Stimulated activated naive B cell treated with anti-CD40 and anti-IgM and Interleukin-4, amounts not matched to agents 10 μg/mL and 1 μg/mL and 100 μg/mL, for 72 hours (primary cell): ENCODE measurements at regions not wholly inside any gene's neighbourhood (a gene's known extent, or its start where the extent isn't known, plus 50 kb on each side); places are given as distances from the start of the nearest gene placed in this dataset.

ENCODE experiments used
- ATAC-seq, 2 donors: fragments of 150-1000 bp; cut with Tn5 transposase; replicated peaks; 2 replicates each; pipeline ENCODE4 v1.10.0; 2021; ENCODE audit warnings: moderate library complexity in 1 of 2
- DNase-seq: peaks from one replicate; pipeline ENCODE4 v3.0.0; 2021
- H3K27ac Mint-ChIP-seq: one replicate; pipeline ENCODE4 v1.8.0; 2022; ENCODE audit warnings: mild to moderate bottlenecking, mixed read lengths
- H3K27me3 Mint-ChIP-seq, 2 donors: one replicate each; pipeline ENCODE4 v1.8.0; 2022; ENCODE audit warnings: mixed read lengths in 2 of 2
- H3K36me3 Mint-ChIP-seq, 2 donors: one replicate each; pipeline ENCODE4 v1.8.0; 2022; ENCODE audit warnings: mixed read lengths in 2 of 2, mild to moderate bottlenecking in 1 of 2
- H3K4me1 Mint-ChIP-seq, 2 donors: one replicate each; pipeline ENCODE4 v1.8.0; 2022; ENCODE audit warnings: mixed read lengths in 2 of 2, mild to moderate bottlenecking in 1 of 2
- H3K4me3 Mint-ChIP-seq, 2 donors: one replicate each; pipeline ENCODE4 v1.8.0; 2022; ENCODE audit warnings: mild to moderate bottlenecking in 2 of 2, mixed read lengths in 2 of 2, moderate library complexity in 1 of 2
- H3K9me3 Mint-ChIP-seq, 2 donors: one replicate each; pipeline ENCODE4 v1.8.0; 2022; ENCODE audit warnings: mixed read lengths in 2 of 2, mild to moderate bottlenecking in 1 of 2

DNA sequence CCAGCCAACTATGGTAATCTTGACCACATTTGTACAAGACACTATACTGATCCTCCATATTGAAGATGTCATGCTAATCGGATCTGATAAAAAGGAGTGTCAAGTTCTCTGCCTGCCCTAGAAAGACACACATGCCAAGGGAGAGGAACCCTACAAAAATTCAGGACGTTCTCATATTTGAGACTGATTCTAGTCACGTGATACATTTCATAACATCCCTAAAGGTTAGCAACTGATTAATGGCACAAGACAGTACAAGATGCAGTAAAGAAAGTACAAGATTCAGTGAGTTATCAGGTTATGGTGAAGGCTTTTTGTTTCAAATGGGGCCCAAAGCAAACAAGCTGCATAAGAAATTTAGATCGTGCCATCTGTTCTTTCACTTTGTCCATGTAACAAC is 190.7 kb upstream of the MOCS1 start:
- peaks cover 0 to 2% of the 10 kb centered on the region in 2 donors for H3K9me3 Mint-ChIP-seq
- DNase-seq (no peak), ATAC-seq (no peak)
- H3K36me3 Mint-ChIP-seq = no peaks in the 10 kb centered on the region
- H3K27me3 Mint-ChIP-seq = peaks cover 10 to 17% of the 10 kb centered on the region in 2 donors
- no peak overlapping the region for H3K4me3 Mint-ChIP-seq
- H3K27ac Mint-ChIP-seq = no peak overlapping the region
- H3K4me1 Mint-ChIP-seq = no peaks in the 10 kb centered on the region

DNA sequence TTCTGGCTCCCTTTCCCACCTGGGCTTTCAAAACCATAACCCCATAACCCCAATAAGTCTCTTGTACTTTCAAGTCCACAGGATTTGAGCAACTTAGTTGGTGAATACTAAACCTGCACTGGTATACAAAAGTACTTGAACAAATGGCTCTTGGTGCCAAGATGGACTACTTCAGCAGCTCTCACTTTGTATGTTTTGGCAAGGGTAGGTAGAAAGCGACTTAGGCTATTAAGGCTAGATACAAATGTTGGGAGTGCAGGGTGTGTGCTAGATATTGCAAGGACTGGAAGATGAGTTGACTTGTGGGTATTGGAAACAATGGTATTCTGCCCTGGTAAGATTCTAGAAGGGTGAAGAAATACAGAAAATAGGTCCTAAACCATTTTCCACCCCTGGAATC is 182.6 kb upstream of the MOCS1 start:
- Mint-ChIP-seq H3K36me3 (no peaks in the 10 kb centered on the region), H3K27me3 (peaks cover 12 to 31% of the 10 kb centered on the region in 2 donors), H3K9me3 (no peaks in the 10 kb centered on the region), H3K27ac (no peak overlapping the region), H3K4me1 (no peaks in the 10 kb centered on the region), H3K4me3 (no peak overlapping the region)
- ATAC-seq (no peak), DNase-seq (no peak)

DNA sequence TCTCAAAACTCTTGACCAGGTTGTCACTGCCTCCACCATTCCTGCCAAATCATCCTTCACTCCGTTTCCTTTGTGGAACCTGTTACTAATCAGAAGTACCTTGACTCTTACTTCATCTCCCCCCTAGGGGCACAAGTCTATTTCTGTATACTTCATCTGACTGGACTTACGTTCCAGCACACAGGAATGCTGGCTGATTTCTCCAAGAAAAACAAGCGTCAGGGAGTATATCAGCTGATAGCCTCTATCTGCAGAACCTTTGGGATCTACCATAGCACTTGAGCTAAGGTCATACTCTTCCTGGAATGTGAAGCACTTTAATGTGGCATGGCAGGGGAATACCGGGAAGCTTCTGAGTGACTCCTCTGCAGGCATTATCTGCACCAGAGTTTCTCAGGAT is 178.1 kb upstream of the MOCS1 start:
- H3K27ac Mint-ChIP-seq = no peak overlapping the region
- ATAC-seq (no peak), DNase-seq (no peak)
- H3K27me3 Mint-ChIP-seq = peaks cover 26 to 33% of the 10 kb centered on the region in 2 donors
- H3K9me3 Mint-ChIP-seq = peaks cover 12 to 14% of the 10 kb centered on the region in 2 donors
- H3K4me1 Mint-ChIP-seq = no peaks in the 10 kb centered on the region
- H3K36me3 Mint-ChIP-seq = no peaks in the 10 kb centered on the region
- H3K4me3 Mint-ChIP-seq = no peak overlapping the region

DNA sequence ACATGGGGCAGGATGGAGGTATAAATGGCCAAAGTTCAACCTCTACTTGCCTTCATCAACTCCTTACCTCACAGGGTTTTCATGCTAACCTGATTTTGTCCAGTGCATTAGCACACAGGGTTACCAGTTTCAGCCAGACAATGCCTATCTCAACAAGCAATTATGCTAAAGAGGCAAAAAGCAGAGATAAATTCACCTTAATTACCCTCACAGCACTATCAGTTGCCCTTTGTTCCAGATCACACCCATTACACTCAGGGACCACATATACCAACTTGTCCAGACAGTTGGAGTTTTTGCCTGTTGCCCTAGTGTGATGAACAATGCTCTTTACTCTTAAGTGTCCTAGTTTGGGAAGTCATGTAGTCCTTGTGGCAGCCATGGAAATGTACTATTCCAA is 174.5 kb upstream of the MOCS1 start:
- no peak overlapping the region for H3K27ac Mint-ChIP-seq
- DNase-seq = no peak
- no peaks in the 10 kb centered on the region for H3K4me1 Mint-ChIP-seq
- no peaks in the 10 kb centered on the region for H3K36me3 Mint-ChIP-seq
- no peak for ATAC-seq
- peaks cover 26% of the 10 kb centered on the region in 2 donors for H3K27me3 Mint-ChIP-seq
- H3K4me3 Mint-ChIP-seq = no peak overlapping the region
- H3K9me3 Mint-ChIP-seq = peaks cover 12 to 14% of the 10 kb centered on the region in 2 donors

DNA sequence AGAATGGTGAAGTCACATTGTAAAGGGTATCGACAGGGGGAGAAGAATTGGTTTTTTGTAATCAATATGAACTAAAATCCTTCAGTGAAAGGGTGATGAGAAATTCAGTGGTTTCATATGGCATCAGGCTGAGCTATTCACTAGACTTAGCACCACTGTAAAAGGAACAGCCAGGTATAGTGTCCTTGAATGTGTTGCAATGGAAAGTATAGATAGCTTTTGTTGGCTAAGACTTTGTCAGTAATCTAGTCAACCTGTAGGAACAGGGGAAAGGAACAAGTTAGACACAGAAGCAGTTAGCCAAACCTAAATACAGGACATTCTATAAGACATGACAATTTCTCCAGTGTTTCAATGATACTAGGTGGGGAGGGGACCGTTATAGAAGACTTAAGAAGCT is 172.6 kb upstream of the MOCS1 start:
- DNase-seq (no peak), ATAC-seq (no peak)
- Mint-ChIP-seq H3K4me1 (no peaks in the 10 kb centered on the region), H3K4me3 (no peak overlapping the region), H3K27ac (no peak overlapping the region), H3K9me3 (peaks cover 12 to 18% of the 10 kb centered on the region in 2 donors), H3K36me3 (no peaks in the 10 kb centered on the region), H3K27me3 (peaks cover 10 to 14% of the 10 kb centered on the region in 2 donors)

DNA sequence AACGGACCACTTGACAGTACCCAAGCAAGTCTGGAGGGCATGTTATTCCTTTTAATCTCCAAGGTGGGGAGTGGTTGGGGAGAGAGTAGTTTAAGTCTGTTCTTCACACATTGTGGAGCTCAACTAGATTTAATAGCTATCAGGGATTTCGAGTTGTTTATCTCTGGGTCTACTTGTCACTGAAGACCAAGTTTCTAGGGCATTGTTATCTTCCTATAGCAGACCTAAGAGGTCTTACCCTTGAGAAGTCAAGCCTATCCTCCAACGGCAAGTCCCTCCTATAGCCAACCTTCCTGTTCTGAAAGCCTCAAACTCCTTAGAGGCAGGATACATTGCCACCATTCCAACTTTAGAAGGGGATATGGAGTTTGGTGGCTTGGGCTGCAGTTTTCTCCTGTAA is 164.5 kb upstream of the MOCS1 start:
- ATAC-seq (no peak), DNase-seq (no peak)
- Mint-ChIP-seq H3K4me1 (no peaks in the 10 kb centered on the region), H3K4me3 (no peak overlapping the region), H3K36me3 (no peaks in the 10 kb centered on the region), H3K27ac (no peak overlapping the region), H3K27me3 (peaks cover 22 to 27% of the 10 kb centered on the region in 2 donors), H3K9me3 (peaks cover 2 to 4% of the 10 kb centered on the region in 2 donors)

DNA sequence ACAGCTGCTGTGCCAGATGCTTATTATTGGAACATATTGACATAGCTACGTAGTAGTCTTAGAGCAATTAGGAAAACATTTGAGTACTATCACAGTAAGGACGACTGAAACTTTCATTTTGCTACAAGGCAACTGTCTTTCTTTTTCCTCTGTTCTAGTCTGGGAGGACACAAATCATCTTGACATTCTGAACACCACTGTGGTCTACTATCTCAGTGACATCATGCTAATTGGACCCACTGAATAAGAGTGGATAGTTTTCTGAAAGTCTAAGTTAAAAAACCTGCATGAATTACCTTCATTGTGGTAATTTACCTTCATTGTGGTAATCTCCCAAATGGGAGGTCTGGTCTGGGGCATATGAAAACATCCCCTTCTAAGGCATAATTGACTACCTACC is 163.3 kb upstream of the MOCS1 start:
- no peak for DNase-seq
- Mint-ChIP-seq H3K27me3 (peaks cover 23 to 27% of the 10 kb centered on the region in 2 donors), H3K27ac (no peak overlapping the region), H3K36me3 (no peaks in the 10 kb centered on the region), H3K4me1 (no peaks in the 10 kb centered on the region), H3K4me3 (no peak overlapping the region), H3K9me3 (peaks cover 2% of the 10 kb centered on the region in 2 donors)
- ATAC-seq = no peak

DNA sequence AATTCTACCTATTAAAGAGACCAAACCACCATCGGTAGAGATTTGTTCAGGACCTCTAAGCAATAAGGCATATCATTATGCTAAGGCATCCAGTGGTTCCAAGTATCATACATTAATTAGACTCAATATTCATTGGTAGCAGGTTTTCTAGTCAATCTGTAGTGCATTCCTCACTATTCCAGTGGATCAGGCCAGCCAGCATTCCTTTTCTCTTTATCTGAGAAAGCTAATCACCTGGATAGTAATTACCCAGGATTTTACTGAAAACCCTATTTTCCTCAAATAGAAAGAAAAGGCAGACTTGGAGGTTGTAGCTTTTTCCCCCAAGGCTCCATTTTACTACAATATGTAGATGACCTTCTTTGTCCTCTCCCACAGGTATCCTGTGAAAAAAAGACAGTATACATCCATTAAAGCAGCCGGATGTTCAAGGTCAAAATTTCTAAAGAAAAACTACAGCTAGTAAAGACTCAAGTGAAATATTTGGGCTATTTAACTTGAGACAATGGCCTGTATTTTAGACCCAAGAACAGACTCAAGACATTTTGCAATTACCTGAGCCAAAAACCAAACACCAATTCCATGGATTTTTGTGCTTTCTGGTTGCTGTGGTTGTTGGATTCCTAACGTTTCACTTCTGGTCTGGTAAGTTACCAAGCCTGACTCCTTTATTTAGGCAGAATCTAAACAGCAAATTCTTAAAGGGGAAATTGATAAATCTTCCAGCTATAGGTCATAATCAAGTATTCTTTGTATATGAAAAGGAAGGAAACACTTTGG is 149.1 kb upstream of the MOCS1 start:
- Mint-ChIP-seq H3K4me3 (no peak overlapping the region), H3K9me3 (no peaks in the 10 kb centered on the region), H3K36me3 (no peaks in the 10 kb centered on the region), H3K27me3 (peaks cover 15 to 16% of the 10 kb centered on the region in 2 donors), H3K4me1 (no peaks in the 10 kb centered on the region), H3K27ac (no peak overlapping the region)
- DNase-seq (no peak), ATAC-seq (no peak)

DNA sequence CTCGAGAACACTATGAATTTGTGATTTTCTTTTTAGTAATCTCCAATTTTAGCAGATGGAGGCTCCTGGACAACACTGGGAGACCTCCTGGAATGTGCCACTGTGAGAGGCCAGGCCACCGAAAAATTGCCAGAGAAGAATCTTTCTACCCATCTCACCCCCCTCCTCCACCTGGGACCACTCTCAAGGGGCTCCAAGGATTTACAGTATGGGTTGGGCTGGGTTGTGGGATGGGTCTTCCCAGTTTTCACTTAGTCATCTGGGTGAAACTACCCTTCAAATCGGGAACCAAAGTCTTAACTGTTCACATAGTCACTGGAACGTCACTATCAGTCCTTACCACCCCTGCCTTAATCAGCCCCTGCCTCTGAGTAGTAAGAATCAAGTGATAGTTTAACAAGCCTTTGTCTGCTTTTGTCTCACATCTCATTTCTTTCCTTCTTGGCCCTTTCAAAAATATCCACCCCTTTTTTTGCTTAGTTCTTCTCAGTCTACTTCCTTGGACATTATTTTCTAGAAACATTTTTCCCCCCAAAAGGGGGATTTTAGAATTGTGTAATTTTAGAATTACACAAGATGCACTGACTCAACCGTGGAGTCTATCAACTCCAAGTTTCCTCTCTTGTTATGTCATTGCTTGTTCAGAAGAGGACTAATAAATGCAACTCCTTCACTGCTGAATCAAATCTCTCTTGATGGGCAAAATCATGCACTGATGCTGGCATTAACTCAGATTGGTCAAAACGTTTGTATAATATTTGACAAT is 148.2 kb upstream of the MOCS1 start:
- H3K27ac Mint-ChIP-seq = no peak overlapping the region

DNA sequence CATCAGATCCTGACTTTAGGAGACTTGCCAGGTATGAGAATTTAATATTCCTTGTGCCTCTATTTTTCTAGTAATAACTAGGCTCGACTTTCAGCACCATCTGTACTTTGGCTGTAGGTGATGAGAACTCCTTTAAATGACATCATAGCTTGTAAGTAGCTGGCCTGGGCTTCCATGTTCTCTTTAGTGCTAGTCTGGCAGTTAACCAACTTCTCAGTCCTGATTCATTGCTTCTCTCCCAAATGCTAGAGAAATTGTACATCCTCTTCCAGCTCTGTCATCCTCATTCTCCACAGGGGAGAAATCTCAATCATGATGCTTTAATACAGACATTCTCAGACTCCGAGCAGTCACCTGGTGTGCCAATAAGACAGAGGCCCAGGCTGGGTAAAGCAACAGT is 143.5 kb upstream of the MOCS1 start:
- H3K27me3 Mint-ChIP-seq = peaks cover 36 to 53% of the 10 kb centered on the region in 2 donors
- no peak for ATAC-seq
- no peak overlapping the region for H3K27ac Mint-ChIP-seq

More for the DNA sequence above, 148.2 kb upstream of the MOCS1 start:
- peaks cover 23 to 24% of the 10 kb centered on the region in 2 donors for H3K27me3 Mint-ChIP-seq
- ATAC-seq (no peak), DNase-seq (no peak)
- H3K9me3 Mint-ChIP-seq = no peaks in the 10 kb centered on the region
- no peaks in the 10 kb centered on the region for H3K4me1 Mint-ChIP-seq
- H3K36me3 Mint-ChIP-seq = no peaks in the 10 kb centered on the region
- no peak overlapping the region for H3K4me3 Mint-ChIP-seq

DNA sequence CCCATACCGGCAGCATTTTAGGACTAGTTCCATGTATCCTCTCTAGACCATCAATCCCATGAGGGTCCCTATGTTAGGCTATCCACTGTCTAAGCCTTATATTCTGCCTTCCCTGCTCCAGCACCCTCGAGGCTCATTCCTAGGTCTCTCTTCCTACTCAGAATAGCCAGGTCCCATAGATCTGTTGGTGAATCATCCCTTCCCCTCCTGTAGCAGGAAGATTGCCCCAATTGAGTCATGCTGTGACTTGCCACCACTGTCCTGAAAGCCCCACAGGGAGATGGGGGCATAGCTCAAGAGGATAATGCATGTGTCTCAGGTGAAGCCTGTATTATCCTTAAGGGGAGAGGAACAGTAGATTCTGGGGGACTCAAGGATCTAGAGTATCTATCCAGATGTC is 143.1 kb upstream of the MOCS1 start:
- H3K4me3 Mint-ChIP-seq = no peak overlapping the region
- no peak for DNase-seq
- H3K27ac Mint-ChIP-seq = no peak overlapping the region
- H3K9me3 Mint-ChIP-seq = no peaks in the 10 kb centered on the region
- no peaks in the 10 kb centered on the region for H3K4me1 Mint-ChIP-seq
- peaks cover 36 to 57% of the 10 kb centered on the region in 2 donors for H3K27me3 Mint-ChIP-seq
- no peak for ATAC-seq
- no peaks in the 10 kb centered on the region for H3K36me3 Mint-ChIP-seq

More for the DNA sequence above, 143.5 kb upstream of the MOCS1 start:
- H3K9me3 Mint-ChIP-seq = no peaks in the 10 kb centered on the region
- DNase-seq = no peak
- no peaks in the 10 kb centered on the region for H3K36me3 Mint-ChIP-seq
- no peak overlapping the region for H3K4me3 Mint-ChIP-seq
- H3K4me1 Mint-ChIP-seq = no peaks in the 10 kb centered on the region

DNA sequence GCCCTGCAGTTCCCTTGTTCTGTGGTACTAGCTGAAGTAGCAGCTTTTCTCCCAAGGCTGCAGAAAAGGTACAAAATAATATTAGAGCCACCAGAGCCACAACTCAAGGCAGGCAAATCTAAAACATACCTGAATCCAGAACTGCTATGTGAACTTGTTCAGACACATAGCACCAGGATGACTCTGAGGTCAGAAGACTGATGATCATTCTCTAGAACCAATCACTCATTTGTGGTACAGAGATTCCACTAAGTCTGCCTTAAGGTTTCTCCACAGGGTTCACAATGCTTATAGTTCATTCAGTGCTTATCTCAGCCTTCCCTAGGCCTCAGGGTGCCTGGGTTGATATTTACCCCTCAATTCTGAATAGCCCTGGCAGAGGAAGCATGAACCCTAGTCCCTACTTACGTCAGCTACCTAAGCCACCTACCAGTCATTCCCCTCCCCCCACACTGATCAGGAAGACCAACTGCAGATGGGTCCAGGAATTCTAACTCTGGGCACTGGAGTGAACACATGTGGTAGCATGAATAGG is 140.9 kb upstream of the MOCS1 start:
- H3K27me3 Mint-ChIP-seq = peaks cover 41 to 62% of the 10 kb centered on the region in 2 donors
- H3K4me1 Mint-ChIP-seq = no peaks in the 10 kb centered on the region
- DNase-seq = no peak
- no peaks in the 10 kb centered on the region for H3K9me3 Mint-ChIP-seq
- ATAC-seq = no peak
- H3K36me3 Mint-ChIP-seq = no peaks in the 10 kb centered on the region
- H3K4me3 Mint-ChIP-seq = no peak overlapping the region
- H3K27ac Mint-ChIP-seq = no peak overlapping the region

DNA sequence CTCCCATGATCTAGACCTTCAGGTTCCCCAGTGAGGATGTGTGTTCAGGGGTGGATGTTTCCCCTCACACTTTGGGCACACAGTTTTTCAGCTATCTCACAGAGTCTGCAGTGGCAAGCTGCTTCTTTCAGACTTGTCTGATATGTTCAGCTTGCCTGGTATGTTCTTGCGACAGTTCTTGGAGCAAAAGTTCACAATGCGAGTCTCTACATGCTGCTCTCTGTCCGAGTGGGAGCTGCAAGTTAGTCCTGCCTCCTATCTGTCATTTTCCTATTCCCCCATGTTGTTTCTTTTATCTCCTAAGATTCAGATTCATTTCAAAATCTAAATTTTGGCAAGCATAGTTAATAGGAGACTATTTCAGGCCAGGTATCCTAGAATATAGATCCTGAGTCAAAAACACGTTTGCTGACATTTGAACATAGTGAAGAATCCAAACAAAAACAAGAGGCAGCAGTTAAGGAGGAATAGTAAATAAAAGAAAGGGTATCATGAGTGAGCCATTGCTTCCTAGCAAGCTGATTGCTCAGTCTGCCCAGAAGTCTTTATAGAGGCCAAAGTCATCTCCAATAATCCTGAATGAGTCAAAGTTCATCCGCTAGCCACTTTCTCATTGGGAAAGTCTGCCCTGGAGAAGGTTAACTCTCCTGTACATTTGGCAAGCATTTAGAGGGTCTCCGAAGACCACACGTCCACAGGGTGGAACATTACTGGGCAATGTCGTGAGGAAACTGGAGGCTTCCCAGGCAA is 140.2 kb upstream of the MOCS1 start:
- ATAC-seq (no peak), DNase-seq (no peak)
- no peak overlapping the region for H3K4me3 Mint-ChIP-seq
- H3K27me3 Mint-ChIP-seq = peaks cover 37 to 62% of the 10 kb centered on the region in 2 donors
- H3K27ac Mint-ChIP-seq = no peak overlapping the region
- H3K36me3 Mint-ChIP-seq = no peaks in the 10 kb centered on the region
- H3K9me3 Mint-ChIP-seq = no peaks in the 10 kb centered on the region
- no peaks in the 10 kb centered on the region for H3K4me1 Mint-ChIP-seq

DNA sequence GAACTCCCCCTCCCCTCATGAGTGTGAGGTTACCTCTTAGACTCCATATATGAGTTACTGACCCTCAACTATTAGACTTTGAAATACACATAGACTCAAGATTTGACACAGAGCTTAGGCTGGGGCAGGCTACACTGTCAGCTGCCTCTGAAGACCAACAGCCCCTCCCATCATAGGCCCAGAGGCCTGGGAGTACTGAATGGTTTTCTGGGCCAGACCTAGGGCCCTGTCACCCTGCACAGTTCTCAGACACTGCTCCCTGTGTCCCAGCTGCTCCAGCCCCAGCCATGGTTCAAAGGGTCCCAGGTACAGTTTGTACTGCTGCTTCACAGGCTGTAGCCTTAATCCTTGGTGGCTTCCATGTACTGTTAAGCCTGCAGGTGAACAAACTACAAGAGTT is 132.1 kb upstream of the MOCS1 start:
- ATAC-seq = no peak
- Mint-ChIP-seq H3K9me3 (peaks cover 8 to 10% of the 10 kb centered on the region in 2 donors), H3K4me1 (no peaks in the 10 kb centered on the region), H3K27me3 (peaks cover 14 to 18% of the 10 kb centered on the region in 2 donors), H3K4me3 (no peak overlapping the region), H3K27ac (no peak overlapping the region), H3K36me3 (no peaks in the 10 kb centered on the region)
- no peak for DNase-seq
